GM23338 (cell line): ENCODE measurements at regions not wholly inside any gene's neighbourhood (a gene's known extent, or its start where the extent isn't known, plus 50 kb on each side); places are given as distances from the start of the nearest gene placed in this dataset.

Experiments used
- ATAC-seq: fragments of 200-7000 bp; cut with Tn5 transposase; 3 replicates; pipeline ENCODE4 v1.9.1; 2020
- DNase-seq: peaks from one replicate; pipeline ENCODE4 v3.0.0-alpha.2; 2015; ENCODE audit warnings: low spot score
- H2AFZ ChIP-seq: fragments of 200-600 bp; sonication (generic); 2 replicates; pipeline ENCODE4 v1.8.0; 2016; ENCODE audit warnings: antibody characterized with exemption, mild to moderate bottlenecking, moderate library complexity
- H3F3A ChIP-seq: fragments of 200-600 bp; sonication (generic); replicated peaks from 2 replicates; pipeline ENCODE4 v1.8.0; 2017; ENCODE audit warnings: antibody characterized with exemption, mixed run types, low read depth
- H3K27ac ChIP-seq: fragments of 200-600 bp; sonication (generic); 2 replicates; pipeline ENCODE4 v1.6.1; 2016; ENCODE audit warnings: low read depth
- H3K27me3 ChIP-seq: fragments of 200-600 bp; sonication (generic); 2 replicates; pipeline ENCODE4 v1.8.0; 2016; ENCODE audit warnings: mild to moderate bottlenecking, mixed run types, moderate library complexity; ENCODE audit not compliant: insufficient read depth
- H3K36me3 ChIP-seq: fragments of 200-600 bp; sonication (generic); 2 replicates; pipeline ENCODE4 v1.8.0; 2016; ENCODE audit warnings: mild to moderate bottlenecking; ENCODE audit not compliant: insufficient read depth
- H3K4me1 ChIP-seq: fragments of 200-600 bp; sonication (generic); 2 replicates; pipeline ENCODE4 v1.8.0; 2016; ENCODE audit warnings: mild to moderate bottlenecking, moderate library complexity; ENCODE audit not compliant: insufficient read depth
- H3K4me2 ChIP-seq: fragments of 200-600 bp; sonication (generic); 2 replicates; pipeline ENCODE4 v1.7.1; 2017; ENCODE audit warnings: mixed run types
- H3K4me3 ChIP-seq: fragments of 200-600 bp; sonication (generic); 2 replicates; pipeline ENCODE4 v1.6.1; 2016; ENCODE audit warnings: mixed run types
- H3K79me2 ChIP-seq: fragments of 200-600 bp; sonication (generic); replicated peaks from 2 replicates; pipeline ENCODE4 v1.8.0; 2017; ENCODE audit warnings: mild to moderate bottlenecking; ENCODE audit not compliant: insufficient read depth
- H3K9me2 ChIP-seq: fragments of 200-600 bp; sonication (generic); 2 replicates; pipeline ENCODE4 v1.8.0; 2017; ENCODE audit not compliant: insufficient read depth
- H4K20me1 ChIP-seq: fragments of 200-600 bp; sonication (generic); replicated peaks from 2 replicates; pipeline ENCODE4 v1.8.0; 2017; ENCODE audit warnings: mild to moderate bottlenecking; ENCODE audit not compliant: insufficient read depth
- H3K27ac Mint-ChIP-seq: 2 replicates; pipeline ENCODE4 v1.8.0; 2020; ENCODE audit warnings: inconsistent platforms, mild to moderate bottlenecking, moderate library complexity, mixed read lengths
- H3K27me3 Mint-ChIP-seq: 3 replicates; pipeline ENCODE4 v1.8.0; 2022; ENCODE audit warnings: low read depth, mild to moderate bottlenecking, moderate library complexity, mixed read lengths, inconsistent platforms; ENCODE audit not compliant: insufficient read depth, poor library complexity
- H3K36me3 Mint-ChIP-seq: 3 replicates; pipeline ENCODE4 v1.8.0; 2021; ENCODE audit warnings: low read depth, mild to moderate bottlenecking, inconsistent platforms, moderate library complexity, mixed read lengths
- H3K4me1 Mint-ChIP-seq: 3 replicates; pipeline ENCODE4 v1.8.0; 2020; ENCODE audit warnings: mild to moderate bottlenecking, inconsistent platforms, mixed read lengths
- H3K4me3 Mint-ChIP-seq: 3 replicates; pipeline ENCODE4 v1.8.0; 2021; ENCODE audit warnings: moderate library complexity, mild to moderate bottlenecking, inconsistent platforms, mixed read lengths
- H3K9me3 Mint-ChIP-seq: 3 replicates; pipeline ENCODE4 v1.8.0; 2020; ENCODE audit warnings: moderate library complexity, mild to moderate bottlenecking, inconsistent platforms, mixed read lengths
- EZH2 ChIP-seq: fragments of 200-600 bp; sonication (generic); IDR thresholded peaks from one replicate; pipeline ENCODE4 v1.8.0; 2017; ENCODE audit warnings: antibody characterized with exemption, mild to moderate bottlenecking, low read depth; ENCODE audit not compliant: unreplicated experiment
- JUNB ChIP-seq: IDR thresholded peaks from one replicate; pipeline ENCODE4 v1.6.1; 2016; ENCODE audit warnings: antibody characterized with exemption; ENCODE audit not compliant: unreplicated experiment
- POLR2AphosphoS5 ChIP-seq: IDR thresholded peaks from 2 replicates; pipeline ENCODE4 v1.6.1; 2016; ENCODE audit warnings: antibody characterized with exemption, low read depth
- STAT1 ChIP-seq: IDR thresholded peaks from one replicate; pipeline ENCODE4 v1.6.1; 2016; ENCODE audit warnings: antibody characterized with exemption; ENCODE audit not compliant: unreplicated experiment
- TF ChIP-seq, protein P1 (sequence below): fragments of 250-450 bp; sonication (Bioruptor Pico); IDR thresholded peaks from 2 replicates; pipeline ENCODE4 v1.5.0; 2020; ENCODE audit warnings: mild to moderate bottlenecking, moderate library complexity
- TF ChIP-seq, protein P2 (sequence below): IDR thresholded peaks from one replicate; pipeline ENCODE4 v1.6.1; 2018; ENCODE audit warnings: antibody characterized with exemption; ENCODE audit not compliant: unreplicated experiment

DNA sequence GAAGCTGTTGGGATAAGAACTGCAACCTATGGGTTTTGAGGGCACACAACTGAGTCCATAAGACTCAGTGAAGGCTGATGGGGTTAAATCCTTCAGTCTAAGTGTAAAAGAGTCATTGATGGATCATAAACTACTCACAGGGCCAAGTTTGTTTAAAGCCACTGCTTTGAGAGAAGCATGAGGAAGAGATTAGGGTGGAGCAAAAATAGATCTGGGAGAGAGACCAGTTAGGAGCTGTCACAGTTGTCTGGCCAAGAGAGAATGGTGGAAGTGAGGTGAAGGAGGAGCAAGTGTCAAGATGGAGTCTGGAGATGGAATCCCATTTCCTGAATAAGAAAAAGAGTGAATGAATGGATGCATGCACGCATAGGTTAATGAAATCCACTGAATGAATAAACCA is 379.1 kb upstream of the CDH11 start (continued):
- TF ChIP-seq, protein P1, sequence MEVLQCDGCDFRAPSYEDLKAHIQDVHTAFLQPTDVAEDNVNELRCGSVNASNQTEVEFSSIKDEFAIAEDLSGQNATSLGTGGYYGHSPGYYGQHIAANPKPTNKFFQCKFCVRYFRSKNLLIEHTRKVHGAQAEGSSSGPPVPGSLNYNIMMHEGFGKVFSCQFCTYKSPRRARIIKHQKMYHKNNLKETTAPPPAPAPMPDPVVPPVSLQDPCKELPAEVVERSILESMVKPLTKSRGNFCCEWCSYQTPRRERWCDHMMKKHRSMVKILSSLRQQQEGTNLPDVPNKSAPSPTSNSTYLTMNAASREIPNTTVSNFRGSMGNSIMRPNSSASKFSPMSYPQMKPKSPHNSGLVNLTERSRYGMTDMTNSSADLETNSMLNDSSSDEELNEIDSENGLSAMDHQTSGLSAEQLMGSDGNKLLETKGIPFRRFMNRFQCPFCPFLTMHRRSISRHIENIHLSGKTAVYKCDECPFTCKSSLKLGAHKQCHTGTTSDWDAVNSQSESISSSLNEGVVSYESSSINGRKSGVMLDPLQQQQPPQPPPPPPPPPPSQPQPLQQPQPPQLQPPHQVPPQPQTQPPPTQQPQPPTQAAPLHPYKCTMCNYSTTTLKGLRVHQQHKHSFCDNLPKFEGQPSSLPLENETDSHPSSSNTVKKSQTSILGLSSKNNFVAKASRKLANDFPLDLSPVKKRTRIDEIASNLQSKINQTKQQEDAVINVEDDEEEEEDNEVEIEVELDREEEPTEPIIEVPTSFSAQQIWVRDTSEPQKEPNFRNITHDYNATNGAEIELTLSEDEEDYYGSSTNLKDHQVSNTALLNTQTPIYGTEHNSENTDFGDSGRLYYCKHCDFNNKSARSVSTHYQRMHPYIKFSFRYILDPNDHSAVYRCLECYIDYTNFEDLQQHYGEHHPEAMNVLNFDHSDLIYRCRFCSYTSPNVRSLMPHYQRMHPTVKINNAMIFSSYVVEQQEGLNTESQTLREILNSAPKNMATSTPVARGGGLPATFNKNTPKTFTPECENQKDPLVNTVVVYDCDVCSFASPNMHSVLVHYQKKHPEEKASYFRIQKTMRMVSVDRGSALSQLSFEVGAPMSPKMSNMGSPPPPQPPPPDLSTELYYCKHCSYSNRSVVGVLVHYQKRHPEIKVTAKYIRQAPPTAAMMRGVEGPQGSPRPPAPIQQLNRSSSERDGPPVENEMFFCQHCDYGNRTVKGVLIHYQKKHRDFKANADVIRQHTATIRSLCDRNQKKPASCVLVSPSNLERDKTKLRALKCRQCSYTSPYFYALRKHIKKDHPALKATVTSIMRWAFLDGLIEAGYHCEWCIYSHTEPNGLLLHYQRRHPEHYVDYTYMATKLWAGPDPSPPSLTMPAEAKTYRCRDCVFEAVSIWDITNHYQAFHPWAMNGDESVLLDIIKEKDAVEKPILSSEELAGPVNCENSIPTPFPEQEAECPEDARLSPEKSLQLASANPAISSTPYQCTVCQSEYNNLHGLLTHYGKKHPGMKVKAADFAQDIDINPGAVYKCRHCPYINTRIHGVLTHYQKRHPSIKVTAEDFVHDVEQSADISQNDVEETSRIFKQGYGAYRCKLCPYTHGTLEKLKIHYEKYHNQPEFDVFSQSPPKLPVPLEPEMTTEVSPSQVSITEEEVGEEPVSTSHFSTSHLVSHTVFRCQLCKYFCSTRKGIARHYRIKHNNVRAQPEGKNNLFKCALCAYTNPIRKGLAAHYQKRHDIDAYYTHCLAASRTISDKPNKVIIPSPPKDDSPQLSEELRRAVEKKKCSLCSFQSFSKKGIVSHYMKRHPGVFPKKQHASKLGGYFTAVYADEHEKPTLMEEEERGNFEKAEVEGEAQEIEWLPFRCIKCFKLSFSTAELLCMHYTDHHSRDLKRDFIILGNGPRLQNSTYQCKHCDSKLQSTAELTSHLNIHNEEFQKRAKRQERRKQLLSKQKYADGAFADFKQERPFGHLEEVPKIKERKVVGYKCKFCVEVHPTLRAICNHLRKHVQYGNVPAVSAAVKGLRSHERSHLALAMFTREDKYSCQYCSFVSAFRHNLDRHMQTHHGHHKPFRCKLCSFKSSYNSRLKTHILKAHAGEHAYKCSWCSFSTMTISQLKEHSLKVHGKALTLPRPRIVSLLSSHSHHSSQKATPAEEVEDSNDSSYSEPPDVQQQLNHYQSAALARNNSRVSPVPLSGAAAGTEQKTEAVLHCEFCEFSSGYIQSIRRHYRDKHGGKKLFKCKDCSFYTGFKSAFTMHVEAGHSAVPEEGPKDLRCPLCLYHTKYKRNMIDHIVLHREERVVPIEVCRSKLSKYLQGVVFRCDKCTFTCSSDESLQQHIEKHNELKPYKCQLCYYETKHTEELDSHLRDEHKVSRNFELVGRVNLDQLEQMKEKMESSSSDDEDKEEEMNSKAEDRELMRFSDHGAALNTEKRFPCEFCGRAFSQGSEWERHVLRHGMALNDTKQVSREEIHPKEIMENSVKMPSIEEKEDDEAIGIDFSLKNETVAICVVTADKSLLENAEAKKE = no peak
- no peak for TF ChIP-seq STAT1
- TF ChIP-seq POLR2AphosphoS5 = no peak
- no peak for TF ChIP-seq JUNB
- TF ChIP-seq EZH2 = no peak

DNA sequence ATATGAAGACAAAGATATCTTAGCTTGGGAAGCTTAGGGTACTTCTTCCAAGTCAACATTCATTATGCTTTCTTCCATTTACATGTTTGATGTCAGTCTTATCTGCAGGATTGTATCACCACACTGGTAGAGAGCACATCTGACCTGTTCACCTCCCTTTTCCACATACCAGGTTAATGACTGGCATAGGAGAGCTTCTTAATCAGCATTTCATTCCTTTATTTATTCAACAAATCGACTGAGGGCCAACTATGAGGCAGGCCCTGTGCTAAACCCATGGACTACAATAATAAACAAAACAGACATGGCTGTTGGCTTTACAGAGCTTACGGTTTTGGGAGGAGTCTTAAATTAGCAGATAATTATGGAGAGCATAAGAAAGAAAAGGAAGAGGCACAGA is 378.1 kb upstream of the CDH11 start:
- H3K4me3 Mint-ChIP-seq = no peak overlapping the region
- H2AFZ ChIP-seq = 0 out of 2 replicates have a peak overlapping the region, but pooled peaks have one; percentile 14
- TF ChIP-seq, protein P2, sequence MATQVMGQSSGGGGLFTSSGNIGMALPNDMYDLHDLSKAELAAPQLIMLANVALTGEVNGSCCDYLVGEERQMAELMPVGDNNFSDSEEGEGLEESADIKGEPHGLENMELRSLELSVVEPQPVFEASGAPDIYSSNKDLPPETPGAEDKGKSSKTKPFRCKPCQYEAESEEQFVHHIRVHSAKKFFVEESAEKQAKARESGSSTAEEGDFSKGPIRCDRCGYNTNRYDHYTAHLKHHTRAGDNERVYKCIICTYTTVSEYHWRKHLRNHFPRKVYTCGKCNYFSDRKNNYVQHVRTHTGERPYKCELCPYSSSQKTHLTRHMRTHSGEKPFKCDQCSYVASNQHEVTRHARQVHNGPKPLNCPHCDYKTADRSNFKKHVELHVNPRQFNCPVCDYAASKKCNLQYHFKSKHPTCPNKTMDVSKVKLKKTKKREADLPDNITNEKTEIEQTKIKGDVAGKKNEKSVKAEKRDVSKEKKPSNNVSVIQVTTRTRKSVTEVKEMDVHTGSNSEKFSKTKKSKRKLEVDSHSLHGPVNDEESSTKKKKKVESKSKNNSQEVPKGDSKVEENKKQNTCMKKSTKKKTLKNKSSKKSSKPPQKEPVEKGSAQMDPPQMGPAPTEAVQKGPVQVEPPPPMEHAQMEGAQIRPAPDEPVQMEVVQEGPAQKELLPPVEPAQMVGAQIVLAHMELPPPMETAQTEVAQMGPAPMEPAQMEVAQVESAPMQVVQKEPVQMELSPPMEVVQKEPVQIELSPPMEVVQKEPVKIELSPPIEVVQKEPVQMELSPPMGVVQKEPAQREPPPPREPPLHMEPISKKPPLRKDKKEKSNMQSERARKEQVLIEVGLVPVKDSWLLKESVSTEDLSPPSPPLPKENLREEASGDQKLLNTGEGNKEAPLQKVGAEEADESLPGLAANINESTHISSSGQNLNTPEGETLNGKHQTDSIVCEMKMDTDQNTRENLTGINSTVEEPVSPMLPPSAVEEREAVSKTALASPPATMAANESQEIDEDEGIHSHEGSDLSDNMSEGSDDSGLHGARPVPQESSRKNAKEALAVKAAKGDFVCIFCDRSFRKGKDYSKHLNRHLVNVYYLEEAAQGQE = no peak
- TF ChIP-seq, protein P1 = no peak

More for the DNA sequence above, 378.1 kb upstream of the CDH11 start:
- Histone ChIP-seq H3K36me3 (no peaks in the 10 kb centered on the region), H3K27me3 (no peaks in the 10 kb centered on the region), H3K4me1 (peaks cover 16% of the 10 kb centered on the region), H3K27ac (no peak overlapping the region), H3K4me2 (no peak overlapping the region), H3F3A (no peaks in the 10 kb centered on the region), H3K79me2 (no peaks in the 10 kb centered on the region), H4K20me1 (no peaks in the 10 kb centered on the region), H3K9me2 (peaks cover 19% of the 10 kb centered on the region), H3K4me3 (no peak overlapping the region)
- ATAC-seq (no peak), DNase-seq (no peak)
- Mint-ChIP-seq H3K27me3 (peaks cover 2% of the 10 kb centered on the region), H3K36me3 (no peaks in the 10 kb centered on the region), H3K4me1 (peaks cover 19% of the 10 kb centered on the region), H3K27ac (no peak overlapping the region), H3K9me3 (no peaks in the 10 kb centered on the region)
